OCI-LY3 (cell line): ENCODE measurements at regions not wholly inside any gene's neighbourhood (a gene's known extent, or its start where the extent isn't known, plus 50 kb on each side); places are given as distances from the start of the nearest gene placed in this dataset.

Source experiments
- H2AFZ ChIP-seq: fragments of 200-600, 300-600 bp; shearing (Covaris generic); 2 replicates; pipeline ENCODE4 v1.6.0; 2014; ENCODE audit warnings: antibody characterized with exemption, low read depth, low read length
- H3K27ac ChIP-seq: fragments of 200-600, 300-600 bp; sonication (generic); 2 replicates; pipeline ENCODE4 v1.5.1; 2014; ENCODE audit warnings: mild to moderate bottlenecking, low read length, moderate library complexity, mixed read lengths
- H3K27me3 ChIP-seq: fragments of 200-600, 300-600 bp; sonication (generic); 2 replicates; pipeline ENCODE4 v1.6.1; 2014; ENCODE audit warnings: low read depth, low read length, mixed read lengths
- H3K36me3 ChIP-seq: fragments of 200-600, 300-600 bp; sonication (generic); replicated peaks from 2 replicates; pipeline ENCODE3; 2014; ENCODE audit warnings: low read depth, low read length, mixed read lengths
- H3K4me1 ChIP-seq: fragments of 300-600, 200-600 bp; sonication (generic); 2 replicates; pipeline ENCODE4 v1.6.1; 2014; ENCODE audit warnings: low read length, mixed read lengths
- H3K4me2 ChIP-seq: fragments of 200-600, 300-600 bp; sonication (generic); 2 replicates; pipeline ENCODE4 v1.6.1; 2014; ENCODE audit warnings: low read length, mixed read lengths
- H3K4me3 ChIP-seq: fragments of 300-600, 200-600 bp; sonication (generic); 2 replicates; pipeline ENCODE4 v1.5.1; 2014; ENCODE audit warnings: antibody characterized with exemption, mild to moderate bottlenecking, low read length, moderate library complexity
- H3K79me2 ChIP-seq: fragments of 300-600, 200-600 bp; shearing (Covaris generic); 2 replicates; pipeline ENCODE4 v1.6.1; 2014; ENCODE audit warnings: mild to moderate bottlenecking, low read length, mixed read lengths
- H3K9ac ChIP-seq: fragments of 300-600, 200-600 bp; shearing (Covaris generic); 2 replicates; pipeline ENCODE4 v1.6.0; 2014; ENCODE audit warnings: mild to moderate bottlenecking, low read length, moderate library complexity
- H3K9me3 ChIP-seq: fragments of 200-600, 300-600 bp; shearing (Covaris generic); 2 replicates; pipeline ENCODE4 v1.6.1; 2014; ENCODE audit warnings: low read length, mixed read lengths; ENCODE audit not compliant: insufficient read depth
- H4K20me1 ChIP-seq: fragments of 200-600, 300-600 bp; sonication (generic); 2 replicates; pipeline ENCODE4 v1.6.1; 2016; ENCODE audit warnings: low read length, mixed read lengths; ENCODE audit not compliant: insufficient read depth
- EZH2phosphoT487 ChIP-seq: fragments of 200-600 bp; shearing (Covaris generic); IDR thresholded peaks from 2 replicates; pipeline ENCODE4 v1.6.1; 2018; ENCODE audit warnings: antibody characterized with exemption, mixed run types, low read depth
- TF ChIP-seq, protein P1 (sequence below): fragments of 200-600, 300-600 bp; sonication (generic); IDR thresholded peaks from 2 replicates; pipeline ENCODE4 v1.5.1; 2014; ENCODE audit warnings: antibody characterized with exemption, low read length, low read depth

DNA sequence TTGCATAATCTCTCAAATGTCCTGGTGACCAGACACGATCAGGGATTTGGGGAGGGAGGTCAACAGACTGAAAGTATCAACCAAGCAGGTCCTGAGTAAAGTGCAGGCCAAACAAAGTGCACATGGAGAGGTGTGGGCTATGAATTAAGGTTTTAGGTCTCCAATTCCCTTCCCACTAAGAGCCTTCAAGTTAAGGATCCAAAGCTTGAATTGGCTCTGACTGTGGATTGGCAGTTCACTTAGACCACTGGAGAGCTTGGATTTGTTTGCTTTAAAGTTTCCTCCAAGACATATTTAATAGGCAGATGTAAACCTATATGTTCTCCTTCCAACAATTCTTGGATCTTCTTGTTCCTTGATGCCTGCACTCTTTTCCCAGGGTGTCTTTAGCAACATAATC lies 129.6 kb upstream of the IGF1 start:
- Histone ChIP-seq H4K20me1 (no peaks in the 10 kb centered on the region), H3K4me2 (no peak overlapping the region), H3K27me3 (no peaks in the 10 kb centered on the region), H3K79me2 (no peaks in the 10 kb centered on the region), H3K9ac (no peak overlapping the region), H3K4me1 (no peaks in the 10 kb centered on the region), H3K9me3 (no peaks in the 10 kb centered on the region), H3K27ac (no peak overlapping the region), H3K36me3 (no peaks in the 10 kb centered on the region), H2AFZ (no peak overlapping the region), H3K4me3 (no peak overlapping the region)
- TF ChIP-seq, protein P1, sequence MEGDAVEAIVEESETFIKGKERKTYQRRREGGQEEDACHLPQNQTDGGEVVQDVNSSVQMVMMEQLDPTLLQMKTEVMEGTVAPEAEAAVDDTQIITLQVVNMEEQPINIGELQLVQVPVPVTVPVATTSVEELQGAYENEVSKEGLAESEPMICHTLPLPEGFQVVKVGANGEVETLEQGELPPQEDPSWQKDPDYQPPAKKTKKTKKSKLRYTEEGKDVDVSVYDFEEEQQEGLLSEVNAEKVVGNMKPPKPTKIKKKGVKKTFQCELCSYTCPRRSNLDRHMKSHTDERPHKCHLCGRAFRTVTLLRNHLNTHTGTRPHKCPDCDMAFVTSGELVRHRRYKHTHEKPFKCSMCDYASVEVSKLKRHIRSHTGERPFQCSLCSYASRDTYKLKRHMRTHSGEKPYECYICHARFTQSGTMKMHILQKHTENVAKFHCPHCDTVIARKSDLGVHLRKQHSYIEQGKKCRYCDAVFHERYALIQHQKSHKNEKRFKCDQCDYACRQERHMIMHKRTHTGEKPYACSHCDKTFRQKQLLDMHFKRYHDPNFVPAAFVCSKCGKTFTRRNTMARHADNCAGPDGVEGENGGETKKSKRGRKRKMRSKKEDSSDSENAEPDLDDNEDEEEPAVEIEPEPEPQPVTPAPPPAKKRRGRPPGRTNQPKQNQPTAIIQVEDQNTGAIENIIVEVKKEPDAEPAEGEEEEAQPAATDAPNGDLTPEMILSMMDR, result no peak
- no peak for TF ChIP-seq EZH2phosphoT487

DNA sequence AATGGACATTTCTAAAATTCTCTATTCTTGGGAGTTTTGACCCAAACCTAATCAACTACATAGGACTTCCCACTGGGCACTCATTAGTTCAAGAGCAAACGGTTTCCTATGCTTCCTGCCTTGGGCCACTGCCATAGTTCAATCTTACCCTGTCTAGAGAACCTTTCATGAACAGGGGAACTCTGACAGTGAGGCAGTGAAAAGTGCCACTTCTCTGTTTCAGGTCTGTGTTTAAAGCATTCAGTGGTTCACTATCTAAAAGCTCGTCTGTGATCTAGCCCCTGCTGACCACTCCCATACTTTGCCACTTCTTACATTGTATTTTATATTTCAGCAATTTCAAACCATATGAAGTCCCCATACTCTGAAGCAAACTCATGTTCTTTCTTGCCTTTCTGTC lies 122.7 kb upstream of the IGF1 start:
- H3K9ac ChIP-seq, result no peak overlapping the region
- no peaks in the 10 kb centered on the region for H3K27me3 ChIP-seq
- H3K79me2 ChIP-seq, result no peaks in the 10 kb centered on the region
- peaks cover 2% of the 10 kb centered on the region; the same call in 1 of the 2 replicates for H3K4me1 ChIP-seq
- H3K4me3 ChIP-seq, result no peak overlapping the region
- no peaks in the 10 kb centered on the region for H3K36me3 ChIP-seq
- no peak overlapping the region for H3K27ac ChIP-seq
- H3K9me3 ChIP-seq, result no peaks in the 10 kb centered on the region
- H2AFZ ChIP-seq, result no peak overlapping the region
- H3K4me2 ChIP-seq, result no peak overlapping the region
- TF ChIP-seq, protein P1, result no peak
- no peak for TF ChIP-seq EZH2phosphoT487
- no peaks in the 10 kb centered on the region for H4K20me1 ChIP-seq

DNA sequence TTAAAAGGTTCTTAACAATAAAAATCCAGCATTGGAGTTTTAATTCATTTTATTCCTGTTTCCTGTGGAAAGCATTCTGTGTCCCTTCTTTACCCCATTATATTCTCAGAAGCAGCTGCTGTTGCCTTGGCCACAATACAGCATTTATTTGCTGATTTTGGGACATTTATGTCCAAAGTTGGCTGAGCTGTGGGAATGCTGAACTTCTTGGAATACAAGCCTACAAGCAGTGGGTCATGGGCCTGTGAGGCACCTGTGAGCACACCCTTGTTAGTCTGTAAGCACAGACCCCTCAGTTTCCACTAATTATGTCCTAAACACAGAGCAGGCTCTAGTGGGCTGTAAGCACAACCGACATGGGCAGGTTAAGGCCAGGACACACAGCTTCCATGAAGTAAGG lies 122.2 kb upstream of the IGF1 start:
- Histone ChIP-seq H3K27me3 (no peaks in the 10 kb centered on the region), H4K20me1 (no peaks in the 10 kb centered on the region), H2AFZ (no peak overlapping the region), H3K79me2 (no peaks in the 10 kb centered on the region), H3K27ac (no peak overlapping the region), H3K9ac (no peak overlapping the region), H3K4me3 (no peak overlapping the region), H3K9me3 (no peaks in the 10 kb centered on the region), H3K4me1 (peaks cover 2% of the 10 kb centered on the region; the same call in 1 of the 2 replicates), H3K36me3 (no peaks in the 10 kb centered on the region), H3K4me2 (no peak overlapping the region)
- TF ChIP-seq, protein P1, result no peak
- TF ChIP-seq EZH2phosphoT487, result no peak

DNA sequence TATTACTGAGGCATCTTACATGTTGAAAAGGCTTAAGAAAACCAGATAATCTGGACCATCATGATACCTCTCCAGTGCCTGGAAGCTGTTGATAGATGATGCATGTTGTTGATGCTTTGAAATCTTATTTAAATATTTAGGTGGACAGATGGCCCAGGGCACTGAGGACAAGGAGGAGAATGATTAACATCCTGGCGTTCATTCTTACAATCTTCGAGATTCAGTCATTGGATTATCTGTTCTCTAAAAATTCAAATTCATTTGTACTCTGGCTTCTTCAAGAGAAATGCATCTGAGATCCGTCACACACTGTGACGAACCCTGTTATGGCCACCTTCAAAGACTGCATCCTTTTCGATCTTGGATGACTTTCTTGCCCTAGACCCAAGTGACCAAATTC lies 121.3 kb upstream of the IGF1 start:
- Histone ChIP-seq H3K36me3 (no peaks in the 10 kb centered on the region), H3K9ac (no peak overlapping the region), H3K27me3 (no peaks in the 10 kb centered on the region), H3K27ac (no peak overlapping the region), H2AFZ (no peak overlapping the region), H3K4me3 (no peak overlapping the region), H4K20me1 (no peaks in the 10 kb centered on the region), H3K4me1 (peaks cover 2% of the 10 kb centered on the region; the same call in 1 of the 2 replicates), H3K9me3 (no peaks in the 10 kb centered on the region), H3K4me2 (no peak overlapping the region), H3K79me2 (no peaks in the 10 kb centered on the region)
- TF ChIP-seq, protein P1, result no peak
- no peak for TF ChIP-seq EZH2phosphoT487
